Hepatic stellate cell (primary cell): ENCODE measurements at regions not wholly inside any gene's neighbourhood (a gene's known extent, or its start where the extent isn't known, plus 50 kb on each side); places are given as distances from the start of the nearest gene placed in this dataset.
A peak's percentile ranks its signal among the peaks of the same experiment; 100 is the strongest.

Experiments used
- DNase-seq: peaks from one replicate; pipeline ENCODE4 v3.0.0; 2011; ENCODE audit warnings: low spot score

- DNase-seq = peak; percentile 67
Measured at GRCh38 chr10:69716711-69717560, 84.8 kb upstream of the COL13A1 start.

- no peak for DNase-seq
Measured at GRCh38 chr10:69718951-69719350, 82.8 kb upstream of the COL13A1 start.

- DNase-seq = peak; percentile 53
Measured at GRCh38 chr10:69721690-69722310, 79.9 kb upstream of the COL13A1 start.

GRCh38 chr10:69723653-69724052 is 78.1 kb upstream of the COL13A1 start:
- no peak for DNase-seq

- DNase-seq = no peak
Measured at GRCh38 chr10:69726850-69727249, 74.9 kb upstream of the COL13A1 start.

GRCh38 chr10:69728335-69728870 is 73.3 kb upstream of the COL13A1 start:
- DNase-seq = peak; percentile 43

GRCh38 chr10:69729326-69730048 is 72.2 kb upstream of the COL13A1 start:
- DNase-seq = no peak

GRCh38 chr10:69730251-69731156 is 71.2 kb upstream of the COL13A1 start:
- peak; percentile 47 for DNase-seq

- DNase-seq = peak; percentile 86
Measured at GRCh38 chr10:69731184-69731583, 70.5 kb upstream of the COL13A1 start.

- DNase-seq = no peak
Measured at GRCh38 chr10:69731698-69732097, 70.0 kb upstream of the COL13A1 start.

GRCh38 chr10:69732147-69732825 is 69.4 kb upstream of the COL13A1 start:
- DNase-seq = no peak

GRCh38 chr10:69732826-69733150 is 68.9 kb upstream of the COL13A1 start:
- no peak for DNase-seq

GRCh38 chr10:69733791-69734261 is 67.9 kb upstream of the COL13A1 start:
- peak; percentile 92 for DNase-seq

- DNase-seq = no peak
Measured at GRCh38 chr10:69734416-69734796, 67.3 kb upstream of the COL13A1 start.

- no peak for DNase-seq
Measured at GRCh38 chr10:69734797-69735468, 66.8 kb upstream of the COL13A1 start.

- no peak for DNase-seq
Measured at GRCh38 chr10:69736886-69737641, 64.6 kb upstream of the COL13A1 start.

- no peak for DNase-seq
Measured at GRCh38 chr10:69738071-69738470, 63.6 kb upstream of the COL13A1 start.

GRCh38 chr10:69738858-69739435 is 62.8 kb upstream of the COL13A1 start:
- DNase-seq = no peak

GRCh38 chr10:69739634-69740033 is 62.1 kb upstream of the COL13A1 start:
- DNase-seq = no peak
